ENCODE measurements at regions not wholly inside any gene's neighbourhood (a gene's known extent, or its start where the extent isn't known, plus 50 kb on each side); places are given as distances from the start of the nearest gene placed in this dataset.

GRCh38 chr13:23516190-23516589 is 54.0 kb upstream of the TNFRSF19 start:
- no peak overlapping the region for H3K4me3 ChIP-seq (ENCODE audit: low read length)
- Mint-ChIP-seq H3K27ac (no peak overlapping the region), H3K4me3 (no peak overlapping the region), H3K9me3 (no peaks in the 10 kb centered on the region), H3K27me3 (ENCODE audit: low read depth in 2 of 2) (peaks cover 16 to 27% of the 10 kb centered on the region in 2 donors), H3K36me3 (no peaks in the 10 kb centered on the region), H3K4me1 (no peaks in the 10 kb centered on the region)
- 53% methylated on average over 3 of the region's 3 CpGs for WGBS (ENCODE audit: insufficient coverage)
- no peaks in the 10 kb centered on the region for H3K4me1 ChIP-seq (ENCODE audit: control insufficient read depth, insufficient read depth, low read length)
- DNase-seq (no peak), ATAC-seq (no peak)
- TF ChIP-seq, protein P1, sequence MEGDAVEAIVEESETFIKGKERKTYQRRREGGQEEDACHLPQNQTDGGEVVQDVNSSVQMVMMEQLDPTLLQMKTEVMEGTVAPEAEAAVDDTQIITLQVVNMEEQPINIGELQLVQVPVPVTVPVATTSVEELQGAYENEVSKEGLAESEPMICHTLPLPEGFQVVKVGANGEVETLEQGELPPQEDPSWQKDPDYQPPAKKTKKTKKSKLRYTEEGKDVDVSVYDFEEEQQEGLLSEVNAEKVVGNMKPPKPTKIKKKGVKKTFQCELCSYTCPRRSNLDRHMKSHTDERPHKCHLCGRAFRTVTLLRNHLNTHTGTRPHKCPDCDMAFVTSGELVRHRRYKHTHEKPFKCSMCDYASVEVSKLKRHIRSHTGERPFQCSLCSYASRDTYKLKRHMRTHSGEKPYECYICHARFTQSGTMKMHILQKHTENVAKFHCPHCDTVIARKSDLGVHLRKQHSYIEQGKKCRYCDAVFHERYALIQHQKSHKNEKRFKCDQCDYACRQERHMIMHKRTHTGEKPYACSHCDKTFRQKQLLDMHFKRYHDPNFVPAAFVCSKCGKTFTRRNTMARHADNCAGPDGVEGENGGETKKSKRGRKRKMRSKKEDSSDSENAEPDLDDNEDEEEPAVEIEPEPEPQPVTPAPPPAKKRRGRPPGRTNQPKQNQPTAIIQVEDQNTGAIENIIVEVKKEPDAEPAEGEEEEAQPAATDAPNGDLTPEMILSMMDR (IDR thresholded peaks at IDR 0.05), result no peak
- no peaks in the 10 kb centered on the region for H3K27me3 ChIP-seq (ENCODE audit: control insufficient read depth, insufficient read depth, low read length)
- H3K36me3 ChIP-seq (ENCODE audit: control insufficient read depth, insufficient read depth, low read length), result no peaks in the 10 kb centered on the region
- no peak overlapping the region for H3K27ac ChIP-seq (ENCODE audit: low read length)
- intact Hi-C loops (cut with micrococcal nuclease), result no loop called here
- no peaks in the 10 kb centered on the region for H3K9me3 ChIP-seq (ENCODE audit: control insufficient read depth, insufficient read depth, low read length)

DNA sequence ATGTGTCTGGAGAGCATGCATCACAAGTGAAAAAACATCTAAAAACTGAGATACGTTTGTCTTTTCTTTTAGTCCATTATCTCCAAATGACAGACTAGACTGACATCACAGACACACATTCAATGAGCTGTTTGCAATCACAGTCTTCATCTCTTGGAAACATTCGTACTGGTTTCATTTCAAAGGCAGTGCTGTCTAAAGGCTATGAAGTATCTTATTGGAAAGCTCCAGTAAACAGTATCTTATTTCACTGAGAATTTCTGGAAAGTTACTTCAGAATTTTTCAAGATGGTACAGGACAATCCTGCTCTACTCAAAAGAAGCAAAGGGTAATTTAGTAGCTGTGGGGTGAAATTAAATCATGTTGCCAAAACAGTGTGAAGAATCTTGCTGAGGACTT is 53.5 kb upstream of the TNFRSF19 start:
- Histone ChIP-seq H3K27me3 (ENCODE audit: control insufficient read depth, insufficient read depth, low read length) (no peaks in the 10 kb centered on the region), H3K4me3 (ENCODE audit: low read length) (no peak overlapping the region), H3K27ac (ENCODE audit: low read length) (no peak overlapping the region), H3K36me3 (ENCODE audit: control insufficient read depth, insufficient read depth, low read length) (no peaks in the 10 kb centered on the region), H3K4me1 (ENCODE audit: control insufficient read depth, insufficient read depth, low read length) (no peaks in the 10 kb centered on the region), H3K9me3 (ENCODE audit: control insufficient read depth, insufficient read depth, low read length) (no peaks in the 10 kb centered on the region)
- no peak overlapping the region for H3K4me3 Mint-ChIP-seq
- H3K36me3 Mint-ChIP-seq, result no peaks in the 10 kb centered on the region
- no peaks in the 10 kb centered on the region for H3K4me1 Mint-ChIP-seq
- H3K27me3 Mint-ChIP-seq (ENCODE audit: low read depth in 2 of 2), result peaks cover 16 to 27% of the 10 kb centered on the region in 2 donors
- no peak overlapping the region for H3K27ac Mint-ChIP-seq
- DNase-seq (no peak), ATAC-seq (no peak)
- WGBS (ENCODE audit: insufficient coverage), result 84% methylated on average over 2 of the region's 2 CpGs
- TF ChIP-seq, protein P1 (IDR thresholded peaks at IDR 0.05), result no peak
- H3K9me3 Mint-ChIP-seq, result no peaks in the 10 kb centered on the region
- intact Hi-C loops (cut with micrococcal nuclease), result no loop called here

GRCh38 chr13:23518231-23518630 is 52.0 kb upstream of the TNFRSF19 start:
- Mint-ChIP-seq H3K4me3 (no peak overlapping the region), H3K27me3 (ENCODE audit: low read depth in 2 of 2) (peaks cover 11 to 26% of the 10 kb centered on the region in 2 donors), H3K36me3 (no peaks in the 10 kb centered on the region), H3K27ac (no peak overlapping the region), H3K9me3 (no peaks in the 10 kb centered on the region), H3K4me1 (no peaks in the 10 kb centered on the region)
- Histone ChIP-seq H3K27ac (ENCODE audit: low read length) (no peak overlapping the region), H3K27me3 (ENCODE audit: control insufficient read depth, insufficient read depth, low read length) (no peaks in the 10 kb centered on the region), H3K36me3 (ENCODE audit: control insufficient read depth, insufficient read depth, low read length) (no peaks in the 10 kb centered on the region), H3K4me1 (ENCODE audit: control insufficient read depth, insufficient read depth, low read length) (no peaks in the 10 kb centered on the region), H3K4me3 (ENCODE audit: low read length) (no peak overlapping the region), H3K9me3 (ENCODE audit: control insufficient read depth, insufficient read depth, low read length) (no peaks in the 10 kb centered on the region)
- WGBS (ENCODE audit: insufficient coverage), result 95% methylated on average over 3 of the region's 3 CpGs
- TF ChIP-seq, protein P1 (IDR thresholded peaks at IDR 0.05), result no peak
- intact Hi-C loops (cut with micrococcal nuclease), result no loop called here
- no peak for DNase-seq
- no peak for ATAC-seq

All from natural killer cell (primary cell).